Caki2 (cell line): ENCODE measurements at regions not wholly inside any gene's neighbourhood (a gene's known extent, or its start where the extent isn't known, plus 50 kb on each side); places are given as distances from the start of the nearest gene placed in this dataset.

Source experiments
- DNase-seq: peaks from one replicate; pipeline ENCODE4 v3.0.0-alpha.2; 2015; ENCODE audit warnings: low read depth
- in situ Hi-C: cut with HindIII; loops from 2 replicates; pipeline ENCODE4 v1.10.0; 2016; ENCODE audit warnings: low sequenced_read_pairs, low pct_unique_long_range_greater_than_20kb, mixed read lengths

- in situ Hi-C loops, result no loop called here
- DNase-seq, result peak; percentile 43
Observed at GRCh38 chr10:20466731-20467130, 430.4 kb downstream of the NEBL start.

- in situ Hi-C loops, result no loop called here
- DNase-seq, result no peak
Observed at GRCh38 chr10:20457649-20458048, 439.5 kb downstream of the NEBL start.

- in situ Hi-C loops, result no loop called here
- DNase-seq, result no peak
Observed at GRCh38 chr10:20455774-20456173, 441.3 kb downstream of the NEBL start.

GRCh38 chr10:20454331-20454730, 442.8 kb downstream of the NEBL start:
- in situ Hi-C loops, result no loop called here
- DNase-seq, result no peak

- peak; percentile 25 for DNase-seq
- in situ Hi-C loops, result no loop called here
Observed at GRCh38 chr10:20446561-20447193, 450.4 kb downstream of the NEBL start.

- no peak for DNase-seq
- in situ Hi-C loops, result no loop called here
Observed at GRCh38 chr10:20443094-20443493, 454.0 kb downstream of the NEBL start.

- DNase-seq, result no peak
- in situ Hi-C loops, result no loop called here
Observed at GRCh38 chr10:20429742-20430141, 467.4 kb downstream of the NEBL start.

GRCh38 chr10:20427821-20428220, 469.3 kb downstream of the NEBL start:
- DNase-seq, result no peak
- in situ Hi-C loops, result no loop called here

GRCh38 chr10:20418286-20418685, 478.8 kb downstream of the NEBL start:
- DNase-seq, result no peak
- in situ Hi-C loops, result no loop called here

- no peak for DNase-seq
- in situ Hi-C loops, result no loop called here
Observed at GRCh38 chr10:20417791-20418190, 479.3 kb downstream of the NEBL start.

GRCh38 chr10:20415684-20416083, 481.4 kb downstream of the NEBL start:
- peak; percentile 10 for DNase-seq
- in situ Hi-C loops, result no loop called here

- DNase-seq, result no peak
- in situ Hi-C loops, result no loop called here
Observed at GRCh38 chr10:20407357-20407756, 489.8 kb downstream of the NEBL start.

GRCh38 chr10:20406281-20407104, 490.6 kb downstream of the NEBL start:
- DNase-seq, result no peak
- in situ Hi-C loops, result no loop called here

GRCh38 chr10:20405761-20406160, 491.4 kb downstream of the NEBL start:
- DNase-seq, result no peak
- in situ Hi-C loops, result no loop called here

- no peak for DNase-seq
- in situ Hi-C loops, result no loop called here
Observed at GRCh38 chr10:20405050-20405449, 492.1 kb downstream of the NEBL start.

GRCh38 chr10:20399772-20400171, 497.3 kb downstream of the NEBL start:
- in situ Hi-C loops, result no loop called here
- DNase-seq, result no peak

GRCh38 chr10:20396701-20397100, 500.4 kb downstream of the NEBL start:
- DNase-seq, result no peak
- in situ Hi-C loops, result no loop called here

GRCh38 chr10:20396205-20396604, 500.9 kb downstream of the NEBL start:
- in situ Hi-C loops, result no loop called here
- DNase-seq, result no peak

GRCh38 chr10:20391629-20392028, 505.5 kb downstream of the NEBL start:
- in situ Hi-C loops, result no loop called here
- DNase-seq, result no peak

GRCh38 chr10:20381761-20382160, 515.4 kb downstream of the NEBL start:
- no peak for DNase-seq
- in situ Hi-C loops, result no loop called here
